GM12801 (cell line): ENCODE measurements at regions not wholly inside any gene's neighbourhood (a gene's known extent, or its start where the extent isn't known, plus 50 kb on each side); places are given as distances from the start of the nearest gene placed in this dataset.

Source experiments
- CTCF ChIP-seq: IDR thresholded peaks from one replicate; pipeline ENCODE4 v1.5.1; 2011; ENCODE audit warnings: control low read depth; ENCODE audit not compliant: insufficient read length; ENCODE audit errors: extremely low read depth

GRCh38 chr11:29458252-29458651 lies 558.6 kb downstream of the KCNA4 start:
- no peak for TF ChIP-seq CTCF

- no peak for TF ChIP-seq CTCF
Observed at GRCh38 chr11:29452146-29452545, 564.7 kb downstream of the KCNA4 start.

DNA sequence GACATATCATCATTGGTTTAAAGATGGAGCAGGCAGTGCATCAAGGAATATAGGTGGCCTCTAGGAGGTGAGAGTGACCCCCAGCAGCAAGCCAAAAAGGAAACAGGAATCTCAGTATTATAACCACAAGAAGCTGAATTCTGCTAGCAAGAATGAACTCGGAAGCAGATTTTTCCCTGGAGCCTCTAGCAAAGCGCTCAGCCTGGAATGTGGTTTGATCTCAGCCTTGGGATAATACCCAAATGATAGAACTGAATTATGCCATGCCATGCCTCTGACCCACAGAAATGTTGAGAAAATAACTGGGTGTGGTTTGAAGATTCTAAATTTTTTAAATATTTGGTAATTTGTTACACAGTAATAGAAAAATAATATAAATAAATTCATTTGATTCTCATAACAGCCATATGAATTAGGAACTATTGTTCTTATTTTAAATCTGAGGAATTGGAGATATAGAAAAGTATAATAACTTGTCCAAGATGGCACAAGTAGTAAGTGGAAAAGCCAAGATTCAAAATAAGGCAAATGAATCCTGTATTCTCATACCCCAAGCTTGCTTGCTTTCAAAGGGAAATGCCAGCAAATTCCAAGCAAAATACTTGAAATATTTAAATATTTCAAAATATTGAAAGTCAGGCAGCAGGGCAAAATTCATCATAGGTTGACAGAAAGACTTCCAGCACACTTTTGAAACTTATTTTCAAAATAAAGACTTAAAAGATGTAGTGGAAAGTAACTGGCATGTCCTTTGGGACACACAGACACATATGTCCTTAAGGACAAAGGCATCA lies 567.4 kb downstream of the KCNA4 start:
- no peak for TF ChIP-seq CTCF

DNA sequence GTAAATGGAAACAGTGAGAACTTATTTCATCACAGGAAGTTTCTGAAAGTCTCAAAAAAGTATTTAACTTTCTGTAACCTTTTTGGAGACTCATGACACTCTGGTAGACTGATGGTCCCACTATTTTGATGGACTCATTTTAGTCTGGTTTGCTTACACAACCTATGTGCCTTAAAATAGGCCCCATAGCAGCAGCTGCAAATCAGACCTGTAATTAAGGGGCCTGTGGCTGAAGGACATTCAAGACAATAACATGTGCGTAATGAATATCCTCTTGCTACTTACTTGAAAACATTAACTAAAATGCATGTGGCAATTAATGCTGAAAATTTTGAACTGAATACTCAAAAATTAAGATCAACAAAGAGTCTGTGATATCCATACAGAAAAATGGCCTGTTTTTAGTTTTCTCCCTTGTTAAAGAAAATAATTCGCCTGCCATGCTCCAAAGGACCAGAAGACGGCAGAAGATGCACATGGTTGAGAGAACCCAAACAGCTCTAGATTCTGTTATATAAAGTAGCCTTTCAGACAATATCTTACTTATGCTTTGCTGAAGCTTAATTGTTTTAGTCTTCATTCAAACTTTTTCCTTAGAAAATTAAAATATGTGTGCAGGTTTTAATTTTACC lies 568.5 kb downstream of the KCNA4 start:
- no peak for TF ChIP-seq CTCF

GRCh38 chr11:29447821-29448220 lies 569.0 kb downstream of the KCNA4 start:
- no peak for TF ChIP-seq CTCF

- TF ChIP-seq CTCF, result no peak
Observed at GRCh38 chr11:29446132-29446531, 570.7 kb downstream of the KCNA4 start.

- no peak for TF ChIP-seq CTCF
Observed at GRCh38 chr11:29438815-29439214, 578.0 kb downstream of the KCNA4 start.
